ENCODE measurements at regions not wholly inside any gene's neighbourhood (a gene's known extent, or its start where the extent isn't known, plus 50 kb on each side); places are given as distances from the start of the nearest gene placed in this dataset.
A peak's percentile ranks its signal among the peaks of the same experiment; 100 is the strongest.
"Not testable (repeated sequence)": the region's sequence is repeated elsewhere in the genome, so short reads cannot be mapped to it uniquely, and the experiment has no call there.

- TF ChIP-seq CREB5 (CRISPR knock-in tag; IDR thresholded peaks at IDR 0.05; ENCODE audit: low read depth) (no peak), TCF4 (CRISPR knock-in tag; IDR thresholded peaks at IDR 0.05; ENCODE audit: borderline replicate concordance) (no peak), ESRRG (CRISPR knock-in tag; IDR thresholded peaks at IDR 0.05) (no peak), CSRNP3 (CRISPR knock-in tag; IDR thresholded peaks at IDR 0.05) (no peak), ZNF565 (CRISPR knock-in tag; conservative IDR thresholded peaks at IDR 0.05; ENCODE audit: low read depth) (no peak), ZNF8 (CRISPR knock-in tag; IDR thresholded peaks at IDR 0.05) (no peak)
- ATAC-seq: no peak
Observed at GRCh38 chr5:18394443-18394804, 760.2 kb downstream of the TAF11L14 start.

GRCh38 chr5:18395126-18396110 lies 761.2 kb downstream of the TAF11L14 start:
- TF ChIP-seq ZFP30 (CRISPR knock-in tag; IDR thresholded peaks at IDR 0.05) (no peak), TCF4 (CRISPR knock-in tag; IDR thresholded peaks at IDR 0.05; ENCODE audit: borderline replicate concordance) (peak; percentile 64; the same call in 1 of the 2 replicates), TOX (CRISPR knock-in tag; IDR thresholded peaks at IDR 0.05; ENCODE audit: borderline replicate concordance) (no peak), ARNTL (CRISPR knock-in tag; IDR thresholded peaks at IDR 0.05; ENCODE audit: borderline replicate concordance, low read depth) (no peak), CSDC2 (CRISPR knock-in tag; IDR thresholded peaks at IDR 0.05) (no peak), ISL1 (CRISPR knock-in tag; IDR thresholded peaks at IDR 0.05) (no peak)
- ATAC-seq: no peak

GRCh38 chr5:18397371-18397770 lies 763.1 kb downstream of the TAF11L14 start:
- TF ChIP-seq ESRRG (CRISPR knock-in tag; IDR thresholded peaks at IDR 0.05) (no peak), SNAI2 (CRISPR knock-in tag; IDR thresholded peaks at IDR 0.05) (no peak), CSDC2 (CRISPR knock-in tag; IDR thresholded peaks at IDR 0.05) (no peak), RARB (CRISPR knock-in tag; IDR thresholded peaks at IDR 0.05) (no peak)
- no peak for ATAC-seq

- TF ChIP-seq ESRRG (CRISPR knock-in tag; IDR thresholded peaks at IDR 0.05): no peak
- no peak for ATAC-seq
Observed at GRCh38 chr5:18397891-18398290, 763.6 kb downstream of the TAF11L14 start.

- not testable (repeated sequence) for ATAC-seq
Observed at GRCh38 chr5:18399461-18400327, 765.4 kb downstream of the TAF11L14 start.

- no peak for ATAC-seq
- no peak for TF ChIP-seq ARNTL (CRISPR knock-in tag; IDR thresholded peaks at IDR 0.05; ENCODE audit: borderline replicate concordance, low read depth)
- TF ChIP-seq PATZ1 (CRISPR knock-in tag; IDR thresholded peaks at IDR 0.05; ENCODE audit: borderline replicate concordance): no peak
- TF ChIP-seq ISL1 (CRISPR knock-in tag; IDR thresholded peaks at IDR 0.05): no peak
- TF ChIP-seq TSHZ2 (CRISPR knock-in tag; IDR thresholded peaks at IDR 0.05): no peak
- no peak for TF ChIP-seq CSRNP3 (CRISPR knock-in tag; IDR thresholded peaks at IDR 0.05)
- TF ChIP-seq GLIS3 (CRISPR knock-in tag; IDR thresholded peaks at IDR 0.05): no peak
- no peak for TF ChIP-seq ESRRG (CRISPR knock-in tag; IDR thresholded peaks at IDR 0.05)
- TF ChIP-seq BACH2 (CRISPR knock-in tag; IDR thresholded peaks at IDR 0.05; ENCODE audit: borderline replicate concordance): no peak
- TF ChIP-seq SNAI2 (CRISPR knock-in tag; IDR thresholded peaks at IDR 0.05): no peak
- no peak for TF ChIP-seq TCF4 (CRISPR knock-in tag; IDR thresholded peaks at IDR 0.05; ENCODE audit: borderline replicate concordance)
- no peak for TF ChIP-seq TOX (CRISPR knock-in tag; IDR thresholded peaks at IDR 0.05; ENCODE audit: borderline replicate concordance)
- no peak for TF ChIP-seq POU6F1 (CRISPR knock-in tag; IDR thresholded peaks at IDR 0.05; ENCODE audit: borderline replicate concordance, low read depth)
- no peak for TF ChIP-seq ZFP30 (CRISPR knock-in tag; IDR thresholded peaks at IDR 0.05)
Observed at GRCh38 chr5:18403141-18403540, 768.9 kb downstream of the TAF11L14 start.
